ACHN (cell line): ENCODE measurements at regions not wholly inside any gene's neighbourhood (a gene's known extent, or its start where the extent isn't known, plus 50 kb on each side); places are given as distances from the start of the nearest gene placed in this dataset.
"Not testable (repeated sequence)": the region's sequence is repeated elsewhere in the genome, so short reads cannot be mapped to it uniquely, and the experiment has no call there.

ENCODE experiments used
- DNase-seq: peaks from one replicate; pipeline ENCODE4 v3.0.0-alpha.2; 2015
- in situ Hi-C: cut with HindIII; loops from 2 replicates; pipeline ENCODE4 v1.10.0; 2017; ENCODE audit warnings: low sequenced_read_pairs, low pct_ligation_motif_present, low pct_unique_long_range_greater_than_20kb

DNA sequence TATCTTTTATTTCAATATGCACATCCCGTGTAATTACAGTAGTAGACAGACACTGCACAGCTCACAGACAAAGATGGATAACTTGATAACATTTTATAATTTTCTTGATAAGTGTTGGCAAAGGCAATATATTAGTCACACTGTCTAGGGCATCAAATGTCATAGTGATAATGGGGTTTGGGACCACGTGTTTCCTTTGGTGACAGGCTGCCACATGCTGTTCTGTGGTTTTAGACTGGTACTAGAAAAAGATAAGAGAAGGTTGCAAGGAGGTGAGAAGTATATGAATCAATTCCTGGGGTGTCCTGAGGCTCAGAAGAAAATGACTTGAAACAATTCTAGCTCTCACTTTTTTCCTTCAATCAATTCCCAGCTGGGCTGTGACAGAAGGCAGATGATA lies 258.8 kb upstream of the CHD1 start:
- in situ Hi-C loops = no loop called here
- no peak for DNase-seq

- in situ Hi-C loops = no loop called here
- no peak for DNase-seq
Observed at GRCh38 chr5:99179206-99179605, 250.4 kb upstream of the CHD1 start.

- in situ Hi-C loops = no loop called here
- no peak for DNase-seq
Observed at GRCh38 chr5:99177796-99178195, 249.0 kb upstream of the CHD1 start.

DNA sequence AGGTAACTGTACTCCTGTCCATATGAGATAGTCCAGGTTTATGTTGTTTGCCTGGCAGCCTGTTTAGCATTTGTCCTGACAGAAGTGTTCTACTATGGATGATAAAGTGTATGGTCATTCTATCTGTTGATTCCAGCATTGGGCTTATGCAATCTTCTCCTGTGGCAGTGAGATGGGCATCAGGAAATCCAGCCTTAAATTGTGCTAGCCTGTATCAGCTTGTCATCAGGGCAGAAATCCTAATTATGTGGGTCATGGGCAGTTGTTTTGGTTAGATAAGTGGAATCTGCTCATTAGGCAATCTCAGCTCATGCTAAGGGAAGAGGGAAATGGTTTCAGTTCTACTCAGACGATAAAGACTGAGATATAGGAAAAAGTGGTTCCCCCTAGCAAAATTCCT lies 247.4 kb upstream of the CHD1 start:
- in situ Hi-C loops = no loop called here
- no peak for DNase-seq

DNA sequence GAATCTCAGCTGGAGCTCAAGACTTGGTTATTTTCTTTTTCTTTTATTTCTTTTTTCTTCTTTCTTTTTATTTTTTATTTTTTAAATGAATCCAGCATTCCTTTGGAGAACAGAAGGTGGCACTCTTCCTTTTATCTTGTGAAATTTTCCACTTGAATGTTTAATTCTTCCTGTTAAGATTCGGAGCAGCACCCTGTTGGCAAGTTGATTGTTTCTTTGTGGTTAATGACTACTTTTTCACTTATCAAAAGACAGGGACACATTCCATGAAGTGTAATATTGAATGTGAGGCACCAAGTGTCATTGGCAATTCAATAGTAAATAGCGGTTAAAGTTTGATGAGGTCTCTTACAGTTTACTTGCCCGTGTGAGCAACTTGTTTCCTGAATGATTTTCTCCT lies 240.5 kb upstream of the CHD1 start:
- in situ Hi-C loops = no loop called here
- peak; percentile 16 for DNase-seq

DNA sequence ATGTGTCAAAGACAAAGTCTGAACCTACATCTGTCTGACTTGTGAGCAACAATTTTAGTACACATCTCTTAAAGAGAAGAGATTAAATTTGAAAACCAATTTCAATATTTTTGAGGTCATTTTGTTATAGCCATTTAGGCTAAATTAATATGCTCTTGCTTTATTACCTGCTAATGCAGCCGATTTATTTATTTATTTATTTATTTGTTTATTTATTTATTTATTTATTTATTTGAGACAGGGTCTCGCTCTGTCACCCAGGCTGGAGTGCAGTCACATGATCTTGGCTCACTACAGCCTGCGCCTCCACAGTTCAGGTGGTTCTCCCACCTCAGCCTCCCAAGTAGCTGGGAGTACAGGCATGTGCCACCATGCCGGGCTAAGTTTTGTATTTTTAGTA lies 232.7 kb upstream of the CHD1 start:
- in situ Hi-C loops, DNase-seq: not testable (repeated sequence)

- no peak for DNase-seq
- in situ Hi-C loops = no loop called here
Observed at GRCh38 chr5:99156688-99157087, 227.9 kb upstream of the CHD1 start.

DNA sequence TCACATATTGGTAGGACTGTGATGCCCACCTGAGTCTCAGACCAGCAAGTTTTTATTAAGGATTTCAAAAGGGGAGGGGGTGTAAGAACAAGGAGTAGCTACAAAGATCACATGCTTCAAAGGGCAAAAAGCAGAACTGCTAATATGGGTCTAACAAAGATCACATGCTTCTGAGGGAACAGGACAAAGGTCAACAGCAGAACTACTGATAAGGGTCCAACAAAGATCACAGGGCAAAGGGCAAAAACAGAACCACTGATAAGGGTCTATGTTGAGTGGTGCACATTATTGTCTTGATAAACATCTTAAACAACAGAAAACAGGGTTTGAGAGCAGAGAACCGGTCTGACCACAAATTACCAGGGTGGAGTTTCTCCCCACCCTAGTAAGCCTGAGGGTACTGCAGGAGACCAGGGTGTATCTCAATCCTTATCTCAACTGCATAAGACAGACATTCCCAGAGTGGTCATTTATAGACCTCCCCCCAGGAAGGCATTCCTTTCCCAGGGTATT lies 214.5 kb upstream of the CHD1 start:
- DNase-seq, in situ Hi-C loops: not testable (repeated sequence)

DNA sequence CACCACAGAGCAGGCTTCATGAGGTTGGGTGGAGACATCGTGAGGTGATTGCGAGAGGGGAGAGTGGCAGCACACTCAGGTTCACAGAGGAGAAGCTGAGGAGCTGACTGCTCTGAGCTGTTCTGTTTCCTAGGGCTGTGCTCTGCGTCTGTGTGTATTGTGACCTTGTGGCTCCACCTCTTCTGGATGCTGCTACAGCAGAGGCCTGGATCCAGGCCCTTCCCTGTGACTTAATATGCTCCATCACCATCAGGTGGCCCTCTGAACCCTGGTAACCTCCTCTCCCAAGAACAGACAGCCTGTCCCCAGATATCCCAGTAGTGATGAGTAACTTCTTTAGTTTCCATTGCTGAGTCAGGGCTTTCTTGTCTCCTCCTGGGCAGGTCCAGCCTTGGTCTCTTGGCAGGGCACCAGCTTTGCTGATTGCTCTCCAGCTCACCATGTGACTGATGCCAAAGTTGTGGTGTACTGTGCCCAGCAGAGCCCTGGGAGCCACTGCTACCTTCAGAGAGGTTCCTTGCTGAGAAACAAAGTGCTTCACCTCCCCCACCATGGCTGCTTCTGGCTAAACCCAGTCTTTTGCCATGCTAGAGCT lies 212.8 kb upstream of the CHD1 start:
- no peak for DNase-seq
- in situ Hi-C loops = no loop called here

DNA sequence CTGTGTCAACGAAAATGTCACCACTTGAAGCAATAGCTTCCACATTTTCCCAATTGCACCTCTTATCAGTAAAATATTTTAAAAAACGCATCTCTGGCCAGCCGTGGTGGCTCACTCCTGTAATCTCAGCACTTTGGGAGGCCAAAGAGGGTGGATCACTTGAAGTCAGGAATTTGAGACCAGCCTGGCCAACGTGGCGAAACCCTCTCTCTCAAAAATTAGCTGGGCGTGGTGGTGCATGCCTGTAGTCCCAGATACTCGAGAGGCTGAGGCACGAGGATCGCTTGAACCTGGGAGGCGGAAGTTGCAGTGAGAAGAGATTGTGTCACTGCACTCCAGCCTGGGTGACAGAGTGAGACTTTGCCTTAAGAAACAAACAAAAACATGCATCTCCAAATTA lies 210.1 kb upstream of the CHD1 start:
- DNase-seq = no peak
- in situ Hi-C loops = no loop called here

- DNase-seq = no peak
- in situ Hi-C loops = no loop called here
Observed at GRCh38 chr5:99133921-99134320, 205.1 kb upstream of the CHD1 start.

DNA sequence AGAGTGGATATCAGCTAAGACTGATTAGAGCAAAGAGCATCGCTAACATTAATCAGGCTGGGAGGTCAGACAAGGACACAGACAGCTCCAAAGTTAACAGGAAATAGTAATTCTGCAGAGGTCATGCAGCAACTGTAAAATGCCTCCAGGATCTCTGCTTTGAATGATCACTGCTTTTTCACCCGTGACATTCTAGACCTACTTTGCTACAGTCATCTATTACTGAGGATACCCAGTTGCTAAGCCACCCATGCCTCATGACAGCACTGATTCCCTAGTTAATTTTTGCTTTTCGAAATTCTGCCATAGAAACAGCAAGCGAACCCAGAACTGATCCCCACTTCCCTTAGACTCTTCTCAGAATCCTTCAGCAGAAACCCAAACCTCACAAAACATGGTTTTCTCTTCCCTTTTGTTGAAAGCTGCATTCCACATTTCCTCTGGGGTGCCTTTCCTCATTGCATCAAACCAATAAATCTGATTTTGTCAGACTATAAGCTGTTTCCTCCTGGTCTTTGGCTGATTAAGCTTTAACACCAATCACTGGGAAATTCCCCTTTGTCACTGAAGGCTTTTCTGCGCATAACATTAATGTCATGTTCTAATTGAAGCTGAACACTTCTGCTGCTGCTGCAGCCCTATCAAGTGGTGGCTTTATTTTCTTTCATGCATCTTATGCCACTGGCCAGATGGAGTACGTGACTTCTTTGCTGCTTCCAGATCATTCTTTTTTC lies 201.1 kb upstream of the CHD1 start:
- in situ Hi-C loops = no loop called here
- no peak for DNase-seq

GRCh38 chr5:99122976-99123375 lies 194.2 kb upstream of the CHD1 start:
- DNase-seq = no peak
- in situ Hi-C loops = no loop called here

DNA sequence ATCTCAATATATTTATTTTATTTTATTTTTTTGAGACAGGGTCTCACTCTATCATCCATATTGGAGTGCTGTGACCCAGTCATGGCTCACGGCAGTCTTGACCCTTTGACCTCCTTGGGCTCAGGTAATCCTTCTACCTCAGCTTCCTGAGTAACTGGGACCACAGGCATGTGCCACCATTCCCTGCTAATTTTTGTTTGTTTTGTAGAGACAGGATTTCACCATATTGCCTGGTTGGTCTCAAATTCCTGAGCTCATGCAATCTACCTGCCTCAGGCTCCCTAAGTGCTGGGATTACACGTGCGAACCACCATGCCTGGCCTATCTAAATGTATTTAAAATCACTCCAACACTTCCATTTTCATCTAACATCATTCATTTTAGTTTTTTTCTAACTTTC lies 190.5 kb upstream of the CHD1 start:
- in situ Hi-C loops = no loop called here
- DNase-seq = no peak

DNA sequence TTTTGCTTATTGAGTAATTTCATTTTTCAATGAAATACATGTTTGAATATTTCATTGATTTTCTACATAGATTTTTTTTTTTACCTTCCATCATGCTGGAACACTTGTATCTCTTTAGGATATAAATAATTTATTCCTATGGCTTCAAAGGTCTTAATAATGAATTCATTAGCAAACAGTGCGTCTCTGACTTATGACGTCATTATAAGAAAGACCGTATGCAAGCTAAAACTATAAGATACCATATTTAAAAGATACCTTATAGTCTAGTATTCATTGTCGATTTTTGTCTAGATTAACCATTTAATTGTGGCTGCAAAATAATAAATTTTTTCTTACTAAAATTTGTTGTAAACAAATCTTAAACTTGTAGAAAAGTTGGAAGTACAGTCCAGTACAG lies 187.7 kb upstream of the CHD1 start:
- DNase-seq = no peak
- in situ Hi-C loops = no loop called here

DNA sequence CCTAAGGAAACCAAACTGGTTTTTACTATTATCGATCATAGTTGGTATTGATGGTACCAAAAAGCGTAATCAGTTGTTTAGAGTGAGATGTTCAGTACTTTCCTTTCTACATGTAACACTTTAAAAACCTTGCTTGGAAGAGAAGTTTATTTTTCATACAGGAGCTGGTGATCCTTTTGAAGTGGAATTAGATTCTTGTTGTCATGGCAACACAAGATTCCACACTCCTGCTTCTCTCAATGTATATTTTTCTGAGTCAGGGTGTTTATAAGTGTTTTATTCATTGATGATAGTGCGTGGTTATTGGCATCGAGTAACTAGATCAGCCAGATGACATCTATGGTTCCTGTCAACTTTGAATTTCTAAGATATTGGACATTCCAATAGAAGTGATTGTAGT lies 181.1 kb upstream of the CHD1 start:
- DNase-seq = no peak
- in situ Hi-C loops = no loop called here

DNA sequence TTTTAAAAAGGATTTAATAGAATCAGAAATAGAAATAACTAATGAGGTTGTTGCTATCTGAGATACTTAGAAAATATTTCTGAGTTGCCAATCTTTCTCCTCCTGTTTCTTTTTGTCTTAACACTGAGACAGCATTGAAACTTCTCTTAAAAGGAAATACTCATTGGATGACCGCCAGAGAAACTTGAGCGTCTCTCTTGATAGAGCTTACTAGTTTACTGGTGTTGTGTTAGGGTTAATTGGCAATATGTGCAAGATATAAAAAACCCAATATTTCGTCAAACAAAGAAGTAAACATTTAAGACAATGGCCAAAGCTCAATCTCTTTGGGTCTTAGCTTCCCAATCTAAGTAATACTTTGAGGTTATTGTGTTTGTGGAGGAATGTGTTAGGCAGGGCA lies 176.4 kb upstream of the CHD1 start:
- in situ Hi-C loops = no loop called here
- no peak for DNase-seq

DNA sequence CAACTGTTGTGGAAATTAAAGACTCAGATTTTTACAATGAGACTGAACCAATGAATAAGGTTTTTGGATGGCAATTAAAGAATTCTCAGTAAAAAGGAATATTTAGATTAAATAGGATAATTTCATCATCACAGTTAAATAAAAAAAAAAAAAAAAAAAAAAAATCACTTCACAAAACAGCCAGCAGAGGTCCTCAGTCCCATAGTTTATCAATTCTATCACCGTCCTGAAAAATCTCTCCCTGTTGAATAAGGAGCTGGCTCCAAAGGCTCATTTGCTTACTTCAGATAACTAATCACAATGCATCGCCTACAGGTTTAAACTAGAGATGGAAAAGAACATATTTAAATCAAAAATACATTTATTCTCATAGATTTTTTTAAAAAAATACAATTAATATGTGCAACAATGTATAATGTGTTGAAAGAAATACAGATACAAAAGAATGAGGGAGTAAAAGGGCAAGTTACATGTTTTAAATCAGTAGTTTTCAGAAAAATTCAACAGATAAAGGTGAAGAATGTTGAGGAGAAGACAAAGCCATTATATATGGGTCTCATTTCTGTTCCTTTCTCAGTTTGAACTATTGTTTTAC lies 175.8 kb upstream of the CHD1 start:
- peak; percentile 38 for DNase-seq
- in situ Hi-C loops = no loop called here

- in situ Hi-C loops = no loop called here
- no peak for DNase-seq
Observed at GRCh38 chr5:99102073-99102697, 173.4 kb upstream of the CHD1 start.

- in situ Hi-C loops = no loop called here
Observed at GRCh38 chr5:99099691-99100090, 170.9 kb upstream of the CHD1 start.

More at GRCh38 chr5:99099691-99100090, 170.9 kb upstream of the CHD1 start:
- no peak for DNase-seq
